GM18498 (cell line): ENCODE measurements at regions not wholly inside any gene's neighbourhood (a gene's known extent, or its start where the extent isn't known, plus 50 kb on each side); places are given as distances from the start of the nearest gene placed in this dataset.

ENCODE experiments used
- ATAC-seq: cut with Tn5 transposase; IDR thresholded peaks from one replicate; pipeline ENCODE4 v1.9.1; 2021; ENCODE audit warnings: mild to moderate bottlenecking, moderate library complexity; ENCODE audit not compliant: unreplicated experiment

GRCh38 chr2:8584174-8585066, 97.4 kb upstream of the ID2 start:
- ATAC-seq, result no peak

GRCh38 chr2:8586457-8587051, 95.3 kb upstream of the ID2 start:
- ATAC-seq, result no peak

- no peak for ATAC-seq
These were observed 94.5 kb upstream of the ID2 start for GRCh38 chr2:8587251-8587791.

GRCh38 chr2:8587920-8588830, 93.7 kb upstream of the ID2 start:
- no peak for ATAC-seq

GRCh38 chr2:8588831-8589191, 93.0 kb upstream of the ID2 start:
- ATAC-seq, result no peak

- no peak for ATAC-seq
These were observed 92.1 kb upstream of the ID2 start for GRCh38 chr2:8589721-8590120.

- ATAC-seq, result no peak
These were observed 90.9 kb upstream of the ID2 start for GRCh38 chr2:8590938-8591337.

- ATAC-seq, result no peak
These were observed 89.1 kb upstream of the ID2 start for GRCh38 chr2:8592736-8593135.

- no peak for ATAC-seq
These were observed 88.6 kb upstream of the ID2 start for GRCh38 chr2:8593243-8593642.

GRCh38 chr2:8594731-8595427, 87.0 kb upstream of the ID2 start:
- ATAC-seq, result no peak

GRCh38 chr2:8595428-8595805, 86.4 kb upstream of the ID2 start:
- no peak for ATAC-seq

- no peak for ATAC-seq
These were observed 85.8 kb upstream of the ID2 start for GRCh38 chr2:8595811-8596600.

GRCh38 chr2:8597094-8597493, 84.8 kb upstream of the ID2 start:
- no peak for ATAC-seq

- no peak for ATAC-seq
These were observed 84.2 kb upstream of the ID2 start for GRCh38 chr2:8597559-8598225.

- no peak for ATAC-seq
These were observed 83.3 kb upstream of the ID2 start for GRCh38 chr2:8598295-8599165.

- ATAC-seq, result no peak
These were observed 82.2 kb upstream of the ID2 start for GRCh38 chr2:8599421-8600242.

- no peak for ATAC-seq
These were observed 81.4 kb upstream of the ID2 start for GRCh38 chr2:8600456-8600855.

GRCh38 chr2:8602809-8603208, 79.0 kb upstream of the ID2 start:
- no peak for ATAC-seq
